K562 (cell line): ENCODE measurements at regions not wholly inside any gene's neighbourhood (a gene's known extent, or its start where the extent isn't known, plus 50 kb on each side); places are given as distances from the start of the nearest gene placed in this dataset.

Source experiments
- ATAC-seq: fragments of 200-7000 bp; cut with Tn5 transposase; 3 replicates; pipeline ENCODE4 v1.9.1; 2020; ENCODE audit warnings: moderate library complexity
- BruUV-seq: library from RNA; stranded (reverse); fragments of 400-500 nt; replicated peaks from 2 replicates; lab custom pipeline; 2021; lab: Mats Ljungman, UMichigan
- CTCF ChIA-PET: fragments of 300-600 bp; formaldehyde crosslinking; extraction: SDS; loops from one replicate; lab custom pipeline; 2021; ENCODE audit warnings: low intra/inter-chr PET ratio; lab: Yijun Ruan, JAX
- POLR2A ChIA-PET: fragments of 300-600, 350-650 bp; sonication (Branson Sonifier 250); formaldehyde crosslinking; extraction: SDS; loops from one replicate; lab custom pipeline; 2021; ENCODE audit warnings: antibody characterized with exemption, inconsistent platforms; lab: Yijun Ruan, JAX
- DNase-seq, 4 experiments: peaks; one replicate each; pipeline versions ENCODE4 v3.0.0 to v3.0.0-alpha.2; 2011 to 2018; ENCODE audit warnings: low spot score in 3 of 4, mixed read lengths in 3 of 4; ENCODE audit errors: extremely low read depth in 1 of 4
- FAIRE-seq: peaks from 2 replicates; lab custom pipeline; 2011; peaks lifted over from hg19 to GRCh38; lab: Jason Lieb, UNC
- H2AFZ ChIP-seq: 2 replicates; pipeline ENCODE4 v1.6.0; 2011; ENCODE audit warnings: low read depth, low read length, control low read depth, inconsistent platforms
- H3K27ac ChIP-seq: fragments of 200-600 bp; 3 replicates; pipeline ENCODE4 v1.8.0; 2011; ENCODE audit warnings: low read depth, mild to moderate bottlenecking, control low read depth, inconsistent platforms, low read length, moderate library complexity, mixed read lengths; ENCODE audit errors: extremely low read depth
- H3K27me3 ChIP-seq, 2 experiments: fragments of 300-600 bp in 1 of 2; 2 replicates in 1 of 2; 3 replicates in 1 of 2; pipeline versions ENCODE4 v1.6.0 to v1.8.0; 2011; ENCODE audit warnings: inconsistent platforms in 2 of 2, low read length in 2 of 2, mild to moderate bottlenecking in 1 of 2, mixed read lengths in 1 of 2, moderate library complexity in 1 of 2; ENCODE audit not compliant: control insufficient read depth in 2 of 2, insufficient read depth in 2 of 2
- H3K36me3 ChIP-seq: fragments of 300-600 bp; 3 replicates; pipeline ENCODE4 v1.8.0; 2011; ENCODE audit warnings: mild to moderate bottlenecking, low read length, inconsistent platforms; ENCODE audit not compliant: control insufficient read depth, insufficient read depth
- H3K4me1 ChIP-seq, 2 experiments: fragments of 200-600 bp in 1 of 2; replicated peaks in 1 of 2; 2 replicates in 1 of 2; 3 replicates in 1 of 2; pipeline versions ENCODE4 v1.5.1 to v1.8.0; 2011; ENCODE audit warnings: inconsistent platforms in 2 of 2, low read length in 2 of 2, mild to moderate bottlenecking in 1 of 2, mixed read lengths in 1 of 2, moderate library complexity in 1 of 2; ENCODE audit not compliant: control insufficient read depth in 2 of 2, insufficient read depth in 2 of 2
- H3K4me2 ChIP-seq: 2 replicates; pipeline ENCODE4 v1.6.1; 2011; ENCODE audit warnings: low read length, control low read depth, inconsistent platforms, mixed read lengths; ENCODE audit not compliant: insufficient read depth
- H3K4me3 ChIP-seq: fragments of 200-600 bp; sonication (generic), shearing (Covaris generic); 2 replicates; pipeline ENCODE4 v1.5.1; 2016; ENCODE audit warnings: control low read depth, inconsistent platforms
- H3K79me2 ChIP-seq: fragments of 200-600 bp; 3 replicates; pipeline ENCODE4 v1.8.0; 2011; ENCODE audit warnings: low read length, inconsistent platforms; ENCODE audit not compliant: control insufficient read depth, insufficient read depth
- H3K9ac ChIP-seq, 2 experiments: 2 replicates each; pipeline versions ENCODE4 v1.6.0 to v1.6.1; 2011; ENCODE audit warnings: low read depth in 2 of 2, low read length in 2 of 2, control low read depth in 1 of 2, inconsistent platforms in 1 of 2, mild to moderate bottlenecking in 1 of 2, mixed read lengths in 1 of 2; ENCODE audit not compliant: insufficient read depth in 1 of 2
- H3K9me1 ChIP-seq: one replicate; pipeline ENCODE4 v1.6.0; 2011; ENCODE audit warnings: inconsistent platforms, mild to moderate bottlenecking, low read length, moderate library complexity; ENCODE audit not compliant: control insufficient read depth, insufficient read depth
- H3K9me3 ChIP-seq: replicated peaks from 2 replicates; pipeline ENCODE4 v1.5.1; 2011; ENCODE audit warnings: low read depth, low read length, inconsistent platforms; ENCODE audit not compliant: control insufficient read depth, insufficient read depth
- H4K20me1 ChIP-seq: replicated peaks from 2 replicates; pipeline ENCODE4 v1.6.1; 2011; ENCODE audit warnings: low read length, inconsistent platforms, mixed read lengths; ENCODE audit not compliant: control insufficient read depth, insufficient read depth
- CHD4 ChIP-seq: fragments of 200-600 bp; sonication (generic); IDR thresholded peaks from 3 replicates; pipeline ENCODE4 v1.6.1; 2012; ENCODE audit warnings: low read depth, mild to moderate bottlenecking, mixed read lengths, low read length, inconsistent platforms; ENCODE audit not compliant: insufficient read depth, insufficient replicate concordance, poor library complexity, severe bottlenecking
- E2F5 ChIP-seq: sonication (generic); formaldehyde crosslinking; IDR thresholded peaks from 2 replicates; pipeline ENCODE4 v1.8.0; 2022; ENCODE audit warnings: mild to moderate bottlenecking, missing genetic modification reagents
- HMG20A ChIP-seq: fragments of 450-650 bp; formaldehyde crosslinking; conservative IDR thresholded peaks from 2 replicates; pipeline ENCODE4 v1.4.0; 2020; ENCODE audit warnings: mild to moderate bottlenecking, mixed read lengths
- LEF1 ChIP-seq: fragments of 450-650 bp; IDR thresholded peaks from 2 replicates; pipeline ENCODE4 v1.6.1; 2016; ENCODE audit warnings: mild to moderate bottlenecking
- NFYB ChIP-seq: IDR thresholded peaks from 2 replicates; pipeline ENCODE4 v1.6.1; 2011; ENCODE audit warnings: mild to moderate bottlenecking, moderate library complexity; ENCODE audit not compliant: insufficient read length; ENCODE audit errors: extremely low read depth
- YY1 ChIP-seq, 3 experiments: IDR thresholded peaks; 2 replicates each; pipeline ENCODE4 v1.6.1; 2011; ENCODE audit warnings: low read length in 2 of 3, mild to moderate bottlenecking in 2 of 3, moderate library complexity in 2 of 3, borderline replicate concordance in 1 of 3, control low read depth in 1 of 3, low read depth in 1 of 3; ENCODE audit not compliant: insufficient read depth in 3 of 3, insufficient replicate concordance in 2 of 3, control insufficient read depth in 1 of 3, insufficient read length in 1 of 3; ENCODE audit errors: extremely low read depth in 1 of 3
- ZNF41 ChIP-seq: fragments of 250-450 bp; sonication (Bioruptor Pico); conservative IDR thresholded peaks from 2 replicates; pipeline ENCODE4 v1.4.0; 2020; ENCODE audit warnings: mild to moderate bottlenecking
- ZNF77 ChIP-seq: fragments of 250-450 bp; sonication (Bioruptor Pico); IDR thresholded peaks from 2 replicates; pipeline ENCODE4 v1.5.0; 2020
- ZSCAN29 ChIP-seq: fragments of 450-650 bp; IDR thresholded peaks from 2 replicates; pipeline ENCODE4 v1.6.1; 2017
- WGBS: fragments of 100-300 bp; shearing (Covaris generic); methylation state at CpG from one replicate; pipeline ENCODE4 v1.1.6; 2016; ENCODE audit warnings: low coverage, mixed read lengths; ENCODE audit not compliant: insufficient coverage; ENCODE audit errors: missing lambda C conversion rate; 5-methylcytosine and 5-hydroxymethylcytosine counted together
- in situ Hi-C: fragments of 300-500 bp; cut with MboI; formaldehyde crosslinking; loops from 4 replicates; pipeline ENCODE4 v1.15.0; 2018; ENCODE audit warnings: inconsistent platforms, mixed read lengths
- intact Hi-C: fragments of 100-400 bp; cut with micrococcal nuclease; formaldehyde crosslinking; loops from 2 replicates; pipeline ENCODE4 v1.14.2; 2022
- TF ChIP-seq, protein P1 (sequence below): fragments of 200-400 bp; formaldehyde crosslinking; IDR thresholded peaks from 2 replicates; pipeline ENCODE4 v1.6.1; 2017; ENCODE audit warnings: mild to moderate bottlenecking, low read depth, low read length, moderate library complexity
- TF ChIP-seq, protein P2 (sequence below): IDR thresholded peaks from 2 replicates; pipeline ENCODE4 v1.6.1; 2014; ENCODE audit warnings: antibody characterized with exemption
- TF ChIP-seq, protein P3 (sequence below): fragments of 250-450 bp; sonication (Bioruptor Pico); IDR thresholded peaks from 2 replicates; pipeline ENCODE4 v1.4.0; 2020; ENCODE audit warnings: mild to moderate bottlenecking, moderate library complexity

- no peak for FAIRE-seq
- WGBS, result 0% methylated on average over 13 of the region's 16 CpGs
- H3K36me3 ChIP-seq, result no peaks in the 10 kb centered on the region
- no peak overlapping the region for H3K27ac ChIP-seq
- H3K4me3 ChIP-seq, result no peak overlapping the region
- TF ChIP-seq, protein P1, sequence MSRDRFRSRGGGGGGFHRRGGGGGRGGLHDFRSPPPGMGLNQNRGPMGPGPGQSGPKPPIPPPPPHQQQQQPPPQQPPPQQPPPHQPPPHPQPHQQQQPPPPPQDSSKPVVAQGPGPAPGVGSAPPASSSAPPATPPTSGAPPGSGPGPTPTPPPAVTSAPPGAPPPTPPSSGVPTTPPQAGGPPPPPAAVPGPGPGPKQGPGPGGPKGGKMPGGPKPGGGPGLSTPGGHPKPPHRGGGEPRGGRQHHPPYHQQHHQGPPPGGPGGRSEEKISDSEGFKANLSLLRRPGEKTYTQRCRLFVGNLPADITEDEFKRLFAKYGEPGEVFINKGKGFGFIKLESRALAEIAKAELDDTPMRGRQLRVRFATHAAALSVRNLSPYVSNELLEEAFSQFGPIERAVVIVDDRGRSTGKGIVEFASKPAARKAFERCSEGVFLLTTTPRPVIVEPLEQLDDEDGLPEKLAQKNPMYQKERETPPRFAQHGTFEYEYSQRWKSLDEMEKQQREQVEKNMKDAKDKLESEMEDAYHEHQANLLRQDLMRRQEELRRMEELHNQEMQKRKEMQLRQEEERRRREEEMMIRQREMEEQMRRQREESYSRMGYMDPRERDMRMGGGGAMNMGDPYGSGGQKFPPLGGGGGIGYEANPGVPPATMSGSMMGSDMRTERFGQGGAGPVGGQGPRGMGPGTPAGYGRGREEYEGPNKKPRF, result no peak
- TF ChIP-seq ZNF41 (CRISPR knock-in tag) (no peak), ZSCAN29 (no peak), YY1 (IDR thresholded peaks at IDR 0.05; ENCODE audit: borderline replicate concordance in 1 of 3, control insufficient read depth in 1 of 3, extremely low read depth in 1 of 3, insufficient read depth in 3 of 3, insufficient read length in 1 of 3, insufficient replicate concordance in 2 of 3, low read depth in 1 of 3, low read length in 2 of 3) (no peak), E2F5 (CRISPR knock-in tag) (no peak), NFYB (no peak), ZNF77 (CRISPR knock-in tag) (no peak), HMG20A (CRISPR knock-in tag) (no peak), LEF1 (no peak), CHD4 (no peak)
- TF ChIP-seq, protein P2, sequence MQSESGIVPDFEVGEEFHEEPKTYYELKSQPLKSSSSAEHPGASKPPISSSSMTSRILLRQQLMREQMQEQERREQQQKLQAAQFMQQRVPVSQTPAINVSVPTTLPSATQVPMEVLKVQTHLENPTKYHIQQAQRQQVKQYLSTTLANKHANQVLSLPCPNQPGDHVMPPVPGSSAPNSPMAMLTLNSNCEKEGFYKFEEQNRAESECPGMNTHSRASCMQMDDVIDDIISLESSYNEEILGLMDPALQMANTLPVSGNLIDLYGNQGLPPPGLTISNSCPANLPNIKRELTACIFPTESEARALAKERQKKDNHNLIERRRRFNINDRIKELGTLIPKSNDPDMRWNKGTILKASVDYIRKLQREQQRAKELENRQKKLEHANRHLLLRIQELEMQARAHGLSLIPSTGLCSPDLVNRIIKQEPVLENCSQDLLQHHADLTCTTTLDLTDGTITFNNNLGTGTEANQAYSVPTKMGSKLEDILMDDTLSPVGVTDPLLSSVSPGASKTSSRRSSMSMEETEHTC, result no peak
- TF ChIP-seq, protein P3, sequence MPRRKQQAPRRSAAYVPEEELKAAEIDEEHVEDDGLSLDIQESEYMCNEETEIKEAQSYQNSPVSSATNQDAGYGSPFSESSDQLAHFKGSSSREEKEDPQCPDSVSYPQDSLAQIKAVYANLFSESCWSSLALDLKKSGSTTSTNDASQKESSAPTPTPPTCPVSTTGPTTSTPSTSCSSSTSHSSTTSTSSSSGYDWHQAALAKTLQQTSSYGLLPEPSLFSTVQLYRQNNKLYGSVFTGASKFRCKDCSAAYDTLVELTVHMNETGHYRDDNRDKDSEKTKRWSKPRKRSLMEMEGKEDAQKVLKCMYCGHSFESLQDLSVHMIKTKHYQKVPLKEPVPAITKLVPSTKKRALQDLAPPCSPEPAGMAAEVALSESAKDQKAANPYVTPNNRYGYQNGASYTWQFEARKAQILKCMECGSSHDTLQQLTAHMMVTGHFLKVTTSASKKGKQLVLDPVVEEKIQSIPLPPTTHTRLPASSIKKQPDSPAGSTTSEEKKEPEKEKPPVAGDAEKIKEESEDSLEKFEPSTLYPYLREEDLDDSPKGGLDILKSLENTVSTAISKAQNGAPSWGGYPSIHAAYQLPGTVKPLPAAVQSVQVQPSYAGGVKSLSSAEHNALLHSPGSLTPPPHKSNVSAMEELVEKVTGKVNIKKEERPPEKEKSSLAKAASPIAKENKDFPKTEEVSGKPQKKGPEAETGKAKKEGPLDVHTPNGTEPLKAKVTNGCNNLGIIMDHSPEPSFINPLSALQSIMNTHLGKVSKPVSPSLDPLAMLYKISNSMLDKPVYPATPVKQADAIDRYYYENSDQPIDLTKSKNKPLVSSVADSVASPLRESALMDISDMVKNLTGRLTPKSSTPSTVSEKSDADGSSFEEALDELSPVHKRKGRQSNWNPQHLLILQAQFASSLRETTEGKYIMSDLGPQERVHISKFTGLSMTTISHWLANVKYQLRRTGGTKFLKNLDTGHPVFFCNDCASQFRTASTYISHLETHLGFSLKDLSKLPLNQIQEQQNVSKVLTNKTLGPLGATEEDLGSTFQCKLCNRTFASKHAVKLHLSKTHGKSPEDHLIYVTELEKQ (CRISPR knock-in tag), result no peak
- TF ChIP-seq, all 486 proteins: peak for 0
- in situ Hi-C loops, result no loop called here
- intact Hi-C loops, result no loop called here
- ChIA-PET POLR2A (no interaction called here), CTCF (no interaction called here)
- Histone ChIP-seq H3K79me2 (no peaks in the 10 kb centered on the region), H3K4me2 (no peak overlapping the region), H4K20me1 (no peaks in the 10 kb centered on the region), H2AFZ (no peak overlapping the region), H3K9me3 (no peaks in the 10 kb centered on the region), H3K27me3 (no peaks in the 10 kb centered on the region), H3K9me1 (no peaks in the 10 kb centered on the region), H3K9ac (no peak overlapping the region), H3K4me1 (no peaks in the 10 kb centered on the region)
- no TSS peak for BruUV-seq
- DNase-seq (no peak), ATAC-seq (no peak)
These were observed 442.1 kb downstream of the POTEH start for GRCh38 chr22:16131918-16132317.
